ELF-1 (cell line): ENCODE measurements at regions not wholly inside any gene's neighbourhood (a gene's known extent, or its start where the extent isn't known, plus 50 kb on each side); places are given as distances from the start of the nearest gene placed in this dataset.

ENCODE experiments used
- DNase-seq: peaks from one replicate; pipeline ENCODE4 v3.0.0-alpha.2; 2016; ENCODE audit warnings: low read depth, low spot score

- DNase-seq: no peak
These were observed 627.2 kb downstream of the BCKDHB start for GRCh38 chr6:80733641-80734040.

- DNase-seq: no peak
These were observed 622.4 kb downstream of the BCKDHB start for GRCh38 chr6:80728830-80729229.

GRCh38 chr6:80728101-80728750 is 621.8 kb downstream of the BCKDHB start:
- DNase-seq: no peak

GRCh38 chr6:80725156-80725930 is 618.9 kb downstream of the BCKDHB start:
- DNase-seq: no peak

GRCh38 chr6:80720824-80721223 is 614.4 kb downstream of the BCKDHB start:
- no peak for DNase-seq

- no peak for DNase-seq
These were observed 608.0 kb downstream of the BCKDHB start for GRCh38 chr6:80714513-80714912.

- no peak for DNase-seq
These were observed 592.0 kb downstream of the BCKDHB start for GRCh38 chr6:80698459-80698858.

GRCh38 chr6:80696268-80696667 is 589.8 kb downstream of the BCKDHB start:
- no peak for DNase-seq

- DNase-seq: no peak
These were observed 584.2 kb downstream of the BCKDHB start for GRCh38 chr6:80690551-80691131.

GRCh38 chr6:80689716-80690395 is 583.4 kb downstream of the BCKDHB start:
- no peak for DNase-seq

GRCh38 chr6:80679992-80680391 is 573.5 kb downstream of the BCKDHB start:
- no peak for DNase-seq

- DNase-seq: no peak
These were observed 569.9 kb downstream of the BCKDHB start for GRCh38 chr6:80676386-80676785.

GRCh38 chr6:80674669-80675068 is 568.2 kb downstream of the BCKDHB start:
- no peak for DNase-seq

- DNase-seq: no peak
These were observed 566.9 kb downstream of the BCKDHB start for GRCh38 chr6:80673367-80673766.

- no peak for DNase-seq
These were observed 560.5 kb downstream of the BCKDHB start for GRCh38 chr6:80667006-80667405.

GRCh38 chr6:80658926-80659325 is 552.5 kb downstream of the BCKDHB start:
- no peak for DNase-seq

- no peak for DNase-seq
These were observed 540.7 kb downstream of the BCKDHB start for GRCh38 chr6:80647156-80647555.

GRCh38 chr6:80643881-80644280 is 537.4 kb downstream of the BCKDHB start:
- no peak for DNase-seq

- DNase-seq: no peak
These were observed 536.0 kb downstream of the BCKDHB start for GRCh38 chr6:80642452-80642851.

- DNase-seq: no peak
These were observed 535.1 kb downstream of the BCKDHB start for GRCh38 chr6:80641591-80641990.

- DNase-seq: no peak
These were observed 533.7 kb downstream of the BCKDHB start for GRCh38 chr6:80640176-80640575.

- no peak for DNase-seq
These were observed 532.7 kb downstream of the BCKDHB start for GRCh38 chr6:80639181-80639629.
